ENCODE measurements at regions not wholly inside any gene's neighbourhood (a gene's known extent, or its start where the extent isn't known, plus 50 kb on each side); places are given as distances from the start of the nearest gene placed in this dataset.

DNA sequence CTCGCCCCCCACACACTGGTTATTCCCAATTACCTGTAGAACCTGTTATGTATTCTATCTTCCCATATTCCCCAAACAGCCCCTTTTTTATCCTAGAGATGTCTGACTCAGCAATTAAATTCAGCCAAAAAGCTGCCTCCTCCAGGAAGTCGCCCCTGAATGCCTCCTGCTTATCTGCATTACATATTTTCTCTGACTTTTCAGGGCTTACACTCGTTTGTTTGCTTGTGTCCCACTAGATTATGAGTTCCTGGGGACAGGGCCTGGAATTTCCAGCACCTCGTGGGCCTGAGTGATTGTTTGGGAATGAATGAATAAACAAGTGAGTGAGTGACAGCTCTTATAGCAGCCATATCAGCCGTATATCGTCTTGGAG lies 99.3 kb upstream of the RFLNA start:
- RAD21 ChIA-PET (ENCODE audit: low non-redundant PET in 1 of 2, low total read pairs in 2 of 2, uncharacterized antibody in 2 of 2, unreplicated experiment in 2 of 2): no interaction called here
- Histone ChIP-seq H3K9ac (ENCODE audit: low read length) (no peak overlapping the region), H3K4me1 (ENCODE audit: control insufficient read depth in 1 of 2, insufficient read depth in 2 of 2, low read length in 2 of 2) (no peaks in the 10 kb centered on the region), H2AFZ (ENCODE audit: low read depth, low read length, poor library complexity, severe bottlenecking) (no peak overlapping the region), H3K27ac (ENCODE audit: low read depth, low read length) (no peak overlapping the region), H3K9me2 (ENCODE audit: insufficient read depth) (no peaks in the 10 kb centered on the region), H3K9me3 (ENCODE audit: control insufficient read depth in 1 of 2, insufficient read depth in 1 of 2, low read depth in 1 of 2, low read length in 2 of 2) (peaks cover 0 to 8% of the 10 kb centered on the region in 2 experiments; a peak in 1 of 4 replicates), H3K79me2 (ENCODE audit: insufficient read depth, low read length) (no peaks in the 10 kb centered on the region), H3K27me3 (ENCODE audit: insufficient read depth, low read length) (no peaks in the 10 kb centered on the region), H4K20me1 (ENCODE audit: insufficient read depth) (no peaks in the 10 kb centered on the region), H3K4me3 (replicated peaks in 1 of 2; ENCODE audit: low read depth in 1 of 2, low read length in 2 of 2) (no peak overlapping the region), H3K36me3 (ENCODE audit: control insufficient read depth in 1 of 2, insufficient read depth in 2 of 2, low read length in 2 of 2) (no peaks in the 10 kb centered on the region), H3K4me2 (ENCODE audit: low read length) (no peak overlapping the region)
- no peak for DNase-seq (ENCODE audit: low read depth, low spot score)
- TF ChIP-seq ELF1 (IDR thresholded peaks at IDR 0.05; ENCODE audit: borderline replicate concordance, low read depth): no peak
- no peak for TF ChIP-seq CEBPB (IDR thresholded peaks at IDR 0.05; ENCODE audit: low read depth)
- no peak for TF ChIP-seq RAD21 (IDR thresholded peaks at IDR 0.05; ENCODE audit: low read depth)
- TF ChIP-seq, protein P1, sequence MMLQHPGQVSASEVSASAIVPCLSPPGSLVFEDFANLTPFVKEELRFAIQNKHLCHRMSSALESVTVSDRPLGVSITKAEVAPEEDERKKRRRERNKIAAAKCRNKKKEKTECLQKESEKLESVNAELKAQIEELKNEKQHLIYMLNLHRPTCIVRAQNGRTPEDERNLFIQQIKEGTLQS (IDR thresholded peaks at IDR 0.05): no peak
- no TSS peak for BruUV-seq (replicated peaks)
- CTCF ChIA-PET: no interaction called here
- POLR2A ChIA-PET: no interaction called here
- ATAC-seq: no peak
- intact Hi-C loops (cut with micrococcal nuclease): no loop called here

DNA sequence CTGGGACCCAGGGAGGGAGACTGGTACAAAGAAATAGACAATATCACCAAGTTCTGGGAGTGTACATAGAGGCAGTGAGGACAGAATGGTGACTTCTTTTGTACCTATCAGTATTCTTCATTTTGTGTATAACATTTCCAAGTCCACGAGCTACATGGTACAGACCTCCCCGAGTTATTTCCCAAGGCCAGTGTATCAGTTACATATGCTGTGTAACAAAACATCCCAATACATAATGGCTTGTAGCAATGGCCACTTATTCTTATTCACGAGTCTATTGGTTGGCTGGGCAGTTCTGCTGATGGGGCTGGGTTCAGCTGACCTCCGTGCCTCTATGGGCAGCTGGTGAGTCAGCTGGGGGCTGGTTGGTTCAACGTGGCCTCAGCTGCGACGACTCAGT lies 98.7 kb upstream of the RFLNA start:
- Histone ChIP-seq H3K9me3 (ENCODE audit: control insufficient read depth in 1 of 2, insufficient read depth in 1 of 2, low read depth in 1 of 2, low read length in 2 of 2) (peaks cover 0 to 8% of the 10 kb centered on the region in 2 experiments; a peak in 1 of 4 replicates), H2AFZ (ENCODE audit: low read depth, low read length, poor library complexity, severe bottlenecking) (no peak overlapping the region), H3K27ac (ENCODE audit: low read depth, low read length) (no peak overlapping the region), H3K9me2 (ENCODE audit: insufficient read depth) (no peaks in the 10 kb centered on the region), H4K20me1 (ENCODE audit: insufficient read depth) (no peaks in the 10 kb centered on the region), H3K36me3 (ENCODE audit: control insufficient read depth in 1 of 2, insufficient read depth in 2 of 2, low read length in 2 of 2) (no peaks in the 10 kb centered on the region), H3K27me3 (ENCODE audit: insufficient read depth, low read length) (no peaks in the 10 kb centered on the region), H3K79me2 (ENCODE audit: insufficient read depth, low read length) (no peaks in the 10 kb centered on the region), H3K4me3 (replicated peaks in 1 of 2; ENCODE audit: low read depth in 1 of 2, low read length in 2 of 2) (no peak overlapping the region), H3K4me1 (ENCODE audit: control insufficient read depth in 1 of 2, insufficient read depth in 2 of 2, low read length in 2 of 2) (no peaks in the 10 kb centered on the region), H3K9ac (ENCODE audit: low read length) (no peak overlapping the region), H3K4me2 (ENCODE audit: low read length) (no peak overlapping the region)
- RAD21 ChIA-PET (ENCODE audit: low non-redundant PET in 1 of 2, low total read pairs in 2 of 2, uncharacterized antibody in 2 of 2, unreplicated experiment in 2 of 2): no interaction called here
- BruUV-seq (replicated peaks): no TSS peak
- TF ChIP-seq, protein P2, sequence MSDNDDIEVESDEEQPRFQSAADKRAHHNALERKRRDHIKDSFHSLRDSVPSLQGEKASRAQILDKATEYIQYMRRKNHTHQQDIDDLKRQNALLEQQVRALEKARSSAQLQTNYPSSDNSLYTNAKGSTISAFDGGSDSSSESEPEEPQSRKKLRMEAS (IDR thresholded peaks at IDR 0.05): no peak
- TF ChIP-seq, protein P1 (IDR thresholded peaks at IDR 0.05): no peak
- TF ChIP-seq, protein P3, sequence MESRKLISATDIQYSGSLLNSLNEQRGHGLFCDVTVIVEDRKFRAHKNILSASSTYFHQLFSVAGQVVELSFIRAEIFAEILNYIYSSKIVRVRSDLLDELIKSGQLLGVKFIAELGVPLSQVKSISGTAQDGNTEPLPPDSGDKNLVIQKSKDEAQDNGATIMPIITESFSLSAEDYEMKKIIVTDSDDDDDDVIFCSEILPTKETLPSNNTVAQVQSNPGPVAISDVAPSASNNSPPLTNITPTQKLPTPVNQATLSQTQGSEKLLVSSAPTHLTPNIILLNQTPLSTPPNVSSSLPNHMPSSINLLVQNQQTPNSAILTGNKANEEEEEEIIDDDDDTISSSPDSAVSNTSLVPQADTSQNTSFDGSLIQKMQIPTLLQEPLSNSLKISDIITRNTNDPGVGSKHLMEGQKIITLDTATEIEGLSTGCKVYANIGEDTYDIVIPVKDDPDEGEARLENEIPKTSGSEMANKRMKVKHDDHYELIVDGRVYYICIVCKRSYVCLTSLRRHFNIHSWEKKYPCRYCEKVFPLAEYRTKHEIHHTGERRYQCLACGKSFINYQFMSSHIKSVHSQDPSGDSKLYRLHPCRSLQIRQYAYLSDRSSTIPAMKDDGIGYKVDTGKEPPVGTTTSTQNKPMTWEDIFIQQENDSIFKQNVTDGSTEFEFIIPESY (IDR thresholded peaks at IDR 0.05; ENCODE audit: extremely low read depth, insufficient replicate concordance, low read length): no peak
- TF ChIP-seq ZFX (IDR thresholded peaks at IDR 0.05): no peak
- no peak for TF ChIP-seq YY1 (IDR thresholded peaks at IDR 0.05; ENCODE audit: extremely low read depth, insufficient replicate concordance, low read depth, low read length)
- no peak for TF ChIP-seq SIN3A (IDR thresholded peaks at IDR 0.05; ENCODE audit: low read depth)
- TF ChIP-seq EGR1 (IDR thresholded peaks at IDR 0.05; ENCODE audit: low read depth): no peak
- no peak for TF ChIP-seq ZNF274 (IDR thresholded peaks at IDR 0.05; ENCODE audit: low read depth, low read length)
- TF ChIP-seq, protein P4, sequence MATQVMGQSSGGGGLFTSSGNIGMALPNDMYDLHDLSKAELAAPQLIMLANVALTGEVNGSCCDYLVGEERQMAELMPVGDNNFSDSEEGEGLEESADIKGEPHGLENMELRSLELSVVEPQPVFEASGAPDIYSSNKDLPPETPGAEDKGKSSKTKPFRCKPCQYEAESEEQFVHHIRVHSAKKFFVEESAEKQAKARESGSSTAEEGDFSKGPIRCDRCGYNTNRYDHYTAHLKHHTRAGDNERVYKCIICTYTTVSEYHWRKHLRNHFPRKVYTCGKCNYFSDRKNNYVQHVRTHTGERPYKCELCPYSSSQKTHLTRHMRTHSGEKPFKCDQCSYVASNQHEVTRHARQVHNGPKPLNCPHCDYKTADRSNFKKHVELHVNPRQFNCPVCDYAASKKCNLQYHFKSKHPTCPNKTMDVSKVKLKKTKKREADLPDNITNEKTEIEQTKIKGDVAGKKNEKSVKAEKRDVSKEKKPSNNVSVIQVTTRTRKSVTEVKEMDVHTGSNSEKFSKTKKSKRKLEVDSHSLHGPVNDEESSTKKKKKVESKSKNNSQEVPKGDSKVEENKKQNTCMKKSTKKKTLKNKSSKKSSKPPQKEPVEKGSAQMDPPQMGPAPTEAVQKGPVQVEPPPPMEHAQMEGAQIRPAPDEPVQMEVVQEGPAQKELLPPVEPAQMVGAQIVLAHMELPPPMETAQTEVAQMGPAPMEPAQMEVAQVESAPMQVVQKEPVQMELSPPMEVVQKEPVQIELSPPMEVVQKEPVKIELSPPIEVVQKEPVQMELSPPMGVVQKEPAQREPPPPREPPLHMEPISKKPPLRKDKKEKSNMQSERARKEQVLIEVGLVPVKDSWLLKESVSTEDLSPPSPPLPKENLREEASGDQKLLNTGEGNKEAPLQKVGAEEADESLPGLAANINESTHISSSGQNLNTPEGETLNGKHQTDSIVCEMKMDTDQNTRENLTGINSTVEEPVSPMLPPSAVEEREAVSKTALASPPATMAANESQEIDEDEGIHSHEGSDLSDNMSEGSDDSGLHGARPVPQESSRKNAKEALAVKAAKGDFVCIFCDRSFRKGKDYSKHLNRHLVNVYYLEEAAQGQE (IDR thresholded peaks at IDR 0.05; ENCODE audit: low read depth): no peak
- no peak for TF ChIP-seq POLR2A (IDR thresholded peaks at IDR 0.05; ENCODE audit: borderline replicate concordance, extremely low read depth, insufficient read depth, insufficient read length)
- TF ChIP-seq SP1 (IDR thresholded peaks at IDR 0.05; ENCODE audit: low read depth): no peak
- TF ChIP-seq JUND (IDR thresholded peaks at IDR 0.05): no peak
- no peak for TF ChIP-seq EZH2phosphoT487 (IDR thresholded peaks at IDR 0.05; ENCODE audit: borderline replicate concordance)
- intact Hi-C loops (cut with micrococcal nuclease): no loop called here
- CTCF ChIA-PET: no interaction called here
- POLR2A ChIA-PET: no interaction called here
- no peak for DNase-seq (ENCODE audit: low read depth, low spot score)
- ATAC-seq: no peak
